ENCODE measurements at regions not wholly inside any gene's neighbourhood (a gene's known extent, or its start where the extent isn't known, plus 50 kb on each side); places are given as distances from the start of the nearest gene placed in this dataset.
"Not testable (repeated sequence)": the region's sequence is repeated elsewhere in the genome, so short reads cannot be mapped to it uniquely, and the experiment has no call there.

GRCh38 chrY:19427736-19428518, 316.6 kb downstream of the KDM5D start (continued):
- TF ChIP-seq ZBTB33 (IDR thresholded peaks at IDR 0.05) = no peak
- no peak for TF ChIP-seq GABPA (IDR thresholded peaks at IDR 0.05 in 1 of 2, conservative IDR thresholded peaks at IDR 0.05 in 1 of 2)

- not testable (repeated sequence) for H3K36me3 ChIP-seq (ENCODE audit: control insufficient read depth in 4 of 4, insufficient read depth in 3 of 4, low read depth in 1 of 4, low read length in 3 of 4); H3K9ac ChIP-seq (ENCODE audit: low read depth in 1 of 2, low read length in 2 of 2); H3K27ac ChIP-seq (ENCODE audit: low read depth in 1 of 2, low read length in 2 of 2); H3K9me3 ChIP-seq (ENCODE audit: control insufficient read depth in 4 of 4, low read length in 3 of 4); H3K4me3 ChIP-seq (ENCODE audit: low read depth in 1 of 3, low read length in 3 of 3); DNase-seq (ENCODE audit: low spot score); H3K27me3 ChIP-seq (ENCODE audit: control insufficient read depth in 4 of 4, insufficient read depth in 4 of 4, low read length in 3 of 4); H3K4me1 ChIP-seq (ENCODE audit: control insufficient read depth in 4 of 4, insufficient read depth in 4 of 4, low read length in 3 of 4)
- WGBS = 64% methylated on average over 5 of the region's 5 CpGs
Observed at GRCh38 chrY:19427191-19427590, 317.3 kb downstream of the KDM5D start.

GRCh38 chrY:19410980-19411766, 333.4 kb downstream of the KDM5D start:
- 50% methylated on average over 3 of the region's 3 CpGs for WGBS
- Histone ChIP-seq H3K36me3 (ENCODE audit: control insufficient read depth in 4 of 4, insufficient read depth in 3 of 4, low read depth in 1 of 4, low read length in 3 of 4) (no peaks in the 10 kb centered on the region), H3K27me3 (ENCODE audit: control insufficient read depth in 4 of 4, insufficient read depth in 4 of 4, low read length in 3 of 4) (no peaks in the 10 kb centered on the region), H3K9ac (ENCODE audit: low read depth in 1 of 2, low read length in 2 of 2) (no peak overlapping the region), H3K4me3 (ENCODE audit: low read depth in 1 of 3, low read length in 3 of 3) (no peak overlapping the region), H3K9me3 (ENCODE audit: control insufficient read depth in 4 of 4, low read length in 3 of 4) (no peaks in the 10 kb centered on the region), H3K27ac (ENCODE audit: low read depth in 1 of 2, low read length in 2 of 2) (no peak overlapping the region), H3K4me1 (ENCODE audit: control insufficient read depth in 4 of 4, insufficient read depth in 4 of 4, low read length in 3 of 4) (no peaks in the 10 kb centered on the region)
- TF ChIP-seq REST (IDR thresholded peaks at IDR 0.05) (no peak), HNF4G (IDR thresholded peaks at IDR 0.05) (no peak), EGR1 (IDR thresholded peaks at IDR 0.05; ENCODE audit: low read depth in 2 of 2) (no peak), CTCF (IDR thresholded peaks at IDR 0.05; ENCODE audit: low read depth, low read length, missing input control) (no peak), RAD21 (IDR thresholded peaks at IDR 0.05) (no peak), RXRA (IDR thresholded peaks at IDR 0.05) (no peak), JUND (IDR thresholded peaks at IDR 0.05) (no peak)
- no peak for DNase-seq (ENCODE audit: low spot score)

All from liver (tissue), 8 donors.